HCT116 (cell line): ENCODE measurements at regions not wholly inside any gene's neighbourhood (a gene's known extent, or its start where the extent isn't known, plus 50 kb on each side); places are given as distances from the start of the nearest gene placed in this dataset.

Experiments used
- EZH2 ChIP-seq: fragments of 200-600 bp; sonication (generic); IDR thresholded peaks from 2 replicates; pipeline ENCODE4 v1.6.1; 2017; ENCODE audit warnings: antibody characterized with exemption, mixed run types
- SIN3A ChIP-seq: IDR thresholded peaks from 2 replicates; pipeline ENCODE4 v1.6.1; 2012; ENCODE audit warnings: low read depth

DNA sequence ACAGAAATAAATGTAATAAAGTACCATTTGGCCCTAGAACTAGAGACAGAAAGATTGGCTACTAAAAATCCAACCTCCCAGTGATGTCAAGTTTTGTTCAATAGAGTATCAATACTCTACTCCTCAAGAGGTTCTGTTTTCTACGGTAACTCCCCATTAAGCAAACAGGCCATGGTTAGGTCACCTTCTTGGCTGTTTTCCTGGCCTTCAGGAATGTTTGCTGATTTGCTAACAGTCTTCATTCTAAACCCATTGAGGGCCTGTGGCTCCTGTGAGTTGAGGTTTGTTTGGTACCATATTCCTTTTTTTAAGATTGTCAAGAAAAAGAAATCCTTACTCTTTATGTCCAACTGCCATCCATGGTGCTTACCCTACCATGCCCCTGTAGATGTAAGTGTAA is 1022.0 kb upstream of the TMEM132C start:
- TF ChIP-seq EZH2 (no peak), SIN3A (no peak)
